ENCODE measurements at regions not wholly inside any gene's neighbourhood (a gene's known extent, or its start where the extent isn't known, plus 50 kb on each side); places are given as distances from the start of the nearest gene placed in this dataset.
"Not testable (repeated sequence)": the region's sequence is repeated elsewhere in the genome, so short reads cannot be mapped to it uniquely, and the experiment has no call there.

DNA sequence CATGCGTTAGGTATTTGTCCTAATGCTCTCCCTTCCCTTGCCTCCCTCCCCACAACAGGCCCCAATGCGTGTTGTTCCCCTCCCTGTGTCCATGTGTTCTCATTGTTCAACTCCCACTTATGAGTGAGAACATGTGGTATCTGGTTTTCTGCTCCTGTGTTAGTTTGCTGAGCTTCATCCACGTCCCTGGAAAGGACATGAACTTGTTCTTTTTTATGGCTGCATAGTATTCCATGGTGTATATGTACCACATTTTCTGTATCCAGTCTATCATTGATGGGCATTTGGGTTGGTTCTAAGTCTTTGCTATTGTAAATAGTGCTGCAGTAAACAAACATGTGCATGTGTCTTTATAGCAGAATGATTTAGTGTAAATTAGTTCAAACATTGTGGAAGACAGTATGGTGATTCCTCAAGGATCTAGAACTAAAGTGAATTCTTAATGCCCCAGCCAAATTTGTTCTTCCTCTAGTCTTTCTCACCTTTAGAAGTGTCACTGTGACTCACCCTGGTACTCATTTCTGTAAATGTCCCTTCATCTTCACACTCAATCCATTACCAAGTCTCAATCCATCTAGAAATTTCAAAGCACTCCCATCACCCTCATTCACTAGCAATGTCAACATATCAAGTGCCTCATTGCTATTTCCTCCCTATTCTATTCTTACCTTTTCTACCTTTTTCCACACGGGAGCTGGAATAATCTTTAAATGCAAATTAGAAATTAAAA is 123.9 kb downstream of the MREG start:
- DNase-seq (ENCODE audit: low spot score): not testable (repeated sequence)

DNA sequence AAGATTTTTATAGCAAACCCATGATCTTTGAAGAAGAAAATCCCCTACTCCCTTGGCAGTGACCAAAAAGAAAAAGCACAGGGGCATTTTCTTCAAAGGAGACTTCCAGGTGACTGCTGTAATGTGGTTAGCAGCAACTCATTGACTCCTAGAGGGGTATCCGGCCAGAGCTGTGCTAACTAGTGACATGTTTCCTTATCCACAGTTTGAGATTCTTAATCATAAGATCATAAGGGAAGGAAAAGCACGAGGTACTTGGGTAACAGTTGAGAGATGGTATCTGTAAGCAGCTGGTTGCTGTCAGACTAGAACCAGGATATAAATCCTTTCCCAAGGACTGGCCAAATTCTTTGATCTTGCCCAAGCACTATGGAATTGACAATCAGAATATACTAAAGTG is 124.7 kb downstream of the MREG start:
- DNase-seq (ENCODE audit: low spot score): no peak

- DNase-seq (ENCODE audit: low spot score): no peak
These were observed 126.0 kb downstream of the MREG start for GRCh38 chr2:215887303-215887702.

DNA sequence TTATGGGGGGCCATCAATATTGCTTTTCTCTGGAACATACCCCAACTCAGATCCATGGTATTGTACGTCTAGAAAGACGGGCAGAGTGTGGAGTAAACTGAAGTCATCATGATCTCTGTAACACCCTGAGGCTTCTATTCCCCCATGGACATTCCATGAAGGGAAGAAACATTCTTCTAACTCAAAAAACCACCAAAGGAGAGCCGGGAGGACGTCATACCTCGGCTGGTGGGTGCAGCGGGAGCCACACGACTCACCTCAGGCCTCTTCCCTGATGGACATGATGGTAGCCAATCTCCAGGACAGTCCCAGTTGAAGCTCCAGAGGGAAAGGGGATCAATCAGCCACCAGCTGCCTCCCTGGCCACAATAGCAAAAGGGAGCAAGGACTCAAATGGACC is 127.3 kb downstream of the MREG start:
- DNase-seq (ENCODE audit: low spot score): no peak

DNA sequence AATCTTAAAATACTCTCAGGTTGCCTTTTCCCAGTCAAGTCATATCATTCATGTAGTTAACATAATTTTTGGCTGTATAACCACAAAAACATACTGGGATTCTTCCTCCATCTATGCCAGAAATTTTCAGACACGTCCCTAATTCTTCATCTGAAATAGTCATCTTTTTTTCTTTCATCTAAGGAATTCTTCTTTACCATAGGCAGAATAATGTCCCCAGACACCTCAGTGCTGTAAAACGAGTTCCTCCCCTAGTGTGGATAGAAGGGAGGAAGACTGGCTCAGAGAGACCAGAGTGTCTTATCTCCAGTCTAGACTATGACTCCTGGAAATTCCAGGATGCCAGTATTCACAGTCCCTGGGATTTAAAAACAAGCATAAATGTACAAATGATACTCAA is 127.8 kb downstream of the MREG start:
- no peak for DNase-seq (ENCODE audit: low spot score)

DNA sequence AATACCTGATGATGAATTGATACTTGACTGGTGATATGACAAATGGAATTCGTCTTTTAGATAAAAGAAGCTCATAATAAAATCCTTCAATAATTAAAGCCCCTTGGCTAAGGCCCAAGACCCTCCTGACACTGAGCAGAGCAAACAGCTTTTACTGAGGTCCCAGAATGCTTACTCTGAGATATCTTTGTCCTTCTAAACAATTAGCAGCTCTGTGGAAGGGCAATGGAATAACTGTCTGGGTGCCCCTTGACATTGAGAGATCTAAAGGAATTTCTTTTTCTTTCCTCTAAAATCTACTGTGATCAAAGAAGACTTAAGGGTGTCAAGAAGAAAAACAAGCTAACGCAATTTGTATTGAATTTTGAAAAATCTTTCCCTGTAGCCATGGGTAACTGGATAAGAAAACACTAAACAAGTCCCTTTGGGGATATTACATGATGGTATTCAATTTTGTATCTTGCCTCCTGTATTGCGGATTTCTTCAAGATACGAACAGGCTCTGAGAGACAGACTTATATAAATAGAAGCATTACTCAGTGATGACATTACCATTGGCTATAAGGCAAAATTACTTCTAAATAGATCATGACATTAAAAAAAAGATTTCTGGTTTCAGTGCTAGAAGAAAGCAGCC is 128.8 kb downstream of the MREG start:
- DNase-seq (ENCODE audit: low spot score): no peak

DNA sequence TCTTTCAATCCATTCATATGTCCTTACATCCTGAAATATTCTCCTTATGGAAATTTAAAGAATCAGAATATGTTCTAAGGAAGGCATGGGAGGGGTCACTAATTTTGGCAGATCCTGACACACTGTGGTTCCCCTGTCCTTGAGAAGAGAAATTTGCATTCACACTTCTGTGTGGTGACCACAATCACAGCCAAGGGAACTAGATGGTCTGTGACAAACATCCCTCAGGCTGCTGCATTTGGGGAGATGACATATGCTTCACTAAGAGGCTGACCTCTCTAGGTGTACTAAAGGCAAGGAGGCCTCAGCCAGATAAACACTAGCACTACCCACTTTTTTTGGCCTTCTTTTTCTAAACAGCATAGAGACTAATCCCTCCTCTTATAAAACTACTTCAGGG is 129.6 kb downstream of the MREG start:
- no peak for DNase-seq (ENCODE audit: low spot score)

GRCh38 chr2:215882689-215883088 is 130.7 kb downstream of the MREG start:
- DNase-seq (ENCODE audit: low spot score): no peak

- DNase-seq (ENCODE audit: low spot score): no peak
These were observed 131.8 kb downstream of the MREG start for GRCh38 chr2:215881582-215881981.

DNA sequence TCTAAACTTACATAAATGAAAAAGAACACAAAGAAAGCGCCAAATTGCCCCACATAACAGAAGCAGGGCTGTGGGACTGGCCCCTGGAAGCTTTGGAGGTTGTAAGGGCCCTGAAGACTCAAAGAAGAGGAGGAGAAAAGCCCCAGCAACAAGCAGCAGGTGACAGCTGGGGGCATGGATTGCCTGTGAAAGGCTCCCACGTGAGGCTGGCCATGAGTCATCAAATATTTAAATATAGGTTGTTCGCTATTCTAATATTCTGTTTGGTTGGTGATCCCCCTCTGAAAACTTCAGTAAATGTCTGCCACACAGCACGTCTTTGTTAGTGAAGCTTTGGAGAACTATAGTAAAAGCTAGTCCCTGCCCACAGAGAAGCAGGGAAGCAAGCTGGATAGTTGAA is 132.4 kb downstream of the MREG start:
- DNase-seq (ENCODE audit: low spot score): no peak

DNA sequence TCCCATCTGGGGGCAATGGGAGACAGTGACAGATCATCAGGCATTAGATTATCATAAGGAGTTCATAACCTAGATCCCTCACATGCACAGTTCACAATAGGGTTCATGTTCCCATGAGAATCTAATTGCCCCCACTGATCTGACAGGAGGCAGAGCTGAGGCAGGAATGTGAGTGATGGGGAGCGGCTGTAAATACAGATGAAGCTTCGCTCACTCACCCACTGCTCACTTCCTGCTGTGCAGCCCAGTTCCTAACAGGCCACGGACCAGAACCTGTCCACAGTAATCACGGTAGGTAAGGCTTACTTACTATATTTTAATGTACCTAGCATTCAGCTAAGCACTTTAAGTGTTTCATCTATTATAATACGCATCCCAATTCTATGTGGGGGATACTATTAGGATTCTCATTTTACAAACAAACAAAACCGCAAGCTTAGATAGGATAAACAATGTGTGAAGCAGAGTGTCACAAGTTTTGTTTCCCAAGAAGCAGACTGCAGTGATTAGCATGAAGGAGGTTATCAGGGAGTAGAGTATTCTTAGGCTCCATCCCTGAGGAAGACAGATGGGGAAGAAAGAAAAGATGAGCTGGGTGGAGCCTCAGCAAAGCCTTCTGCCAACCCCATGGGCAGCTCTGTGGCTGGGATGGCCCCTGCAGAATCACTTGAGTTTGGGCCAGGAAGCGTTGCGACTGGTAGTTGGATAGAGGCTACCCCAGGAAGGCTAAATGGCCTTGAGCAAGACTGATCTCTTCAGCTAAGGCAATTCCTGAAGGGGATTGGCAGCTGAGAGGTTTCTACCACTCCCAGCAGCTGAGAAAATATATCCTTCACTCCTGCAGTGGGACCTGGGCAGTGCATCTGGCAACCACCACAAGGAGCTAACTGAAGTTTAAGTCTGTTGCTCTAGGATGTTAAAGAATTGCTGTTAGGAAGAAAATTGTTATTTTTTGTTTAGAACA is 133.1 kb downstream of the MREG start:
- DNase-seq (ENCODE audit: low spot score): no peak

DNA sequence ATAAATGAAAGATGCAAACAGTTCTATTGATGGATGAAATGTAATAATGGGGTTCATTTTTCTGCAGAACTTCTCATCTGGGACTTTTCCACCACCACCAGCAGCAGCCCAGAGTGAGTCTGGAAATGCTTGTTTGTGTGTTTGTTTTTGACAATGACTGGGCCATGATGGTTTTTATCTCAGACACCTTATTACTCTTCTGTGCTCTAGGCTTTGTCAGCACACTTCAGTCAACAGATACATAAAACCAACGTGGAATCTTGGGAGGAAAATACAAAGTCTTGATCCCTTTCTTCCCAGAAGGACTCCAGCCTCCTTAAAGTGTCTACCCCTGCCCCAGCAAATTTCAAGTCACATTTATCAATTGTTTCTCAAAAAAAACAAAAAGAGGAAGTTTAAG is 134.0 kb downstream of the MREG start:
- DNase-seq (ENCODE audit: low spot score): no peak

GRCh38 chr2:215878476-215879063 is 134.8 kb downstream of the MREG start:
- no peak for DNase-seq (ENCODE audit: low spot score)

GRCh38 chr2:215876937-215877238 is 136.5 kb downstream of the MREG start:
- DNase-seq (ENCODE audit: low spot score): no peak

DNA sequence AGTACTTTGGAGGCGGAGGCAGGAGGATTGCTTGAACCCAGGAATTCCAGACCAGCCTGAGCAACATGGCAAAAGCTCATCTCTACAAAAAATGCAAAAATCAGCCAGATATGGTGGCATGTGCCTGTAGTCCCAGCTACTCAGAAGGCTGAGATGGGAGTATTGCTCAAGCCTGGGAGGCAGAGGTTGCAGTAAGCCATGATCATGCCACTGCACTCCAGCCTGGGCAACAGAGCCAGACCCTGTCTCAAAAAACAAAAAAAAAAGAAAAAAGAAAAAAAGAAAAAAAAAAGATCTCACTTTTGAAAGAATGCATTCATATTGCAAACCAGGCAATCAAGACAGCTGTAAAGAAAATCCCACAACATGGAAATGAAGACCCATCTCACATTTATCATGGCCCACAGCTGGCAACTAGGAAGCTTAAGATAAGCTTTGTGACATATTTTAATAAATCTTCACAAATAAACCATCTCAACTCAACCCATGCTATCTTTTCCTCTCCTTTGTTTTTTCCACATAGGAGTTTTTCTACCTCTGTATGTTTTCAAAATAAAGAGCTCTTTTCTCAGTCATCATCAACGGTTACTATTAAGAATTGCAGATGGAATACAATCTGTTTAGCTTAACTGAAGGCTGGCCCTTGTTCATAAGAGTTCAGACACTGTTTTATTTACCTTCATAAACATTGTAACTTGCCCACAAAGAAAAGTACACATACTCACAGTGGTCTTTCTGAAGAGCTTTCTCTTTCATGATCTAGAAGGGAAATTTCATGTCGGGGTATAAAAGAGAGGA is 137.0 kb downstream of the MREG start:
- DNase-seq (ENCODE audit: low spot score): no peak

DNA sequence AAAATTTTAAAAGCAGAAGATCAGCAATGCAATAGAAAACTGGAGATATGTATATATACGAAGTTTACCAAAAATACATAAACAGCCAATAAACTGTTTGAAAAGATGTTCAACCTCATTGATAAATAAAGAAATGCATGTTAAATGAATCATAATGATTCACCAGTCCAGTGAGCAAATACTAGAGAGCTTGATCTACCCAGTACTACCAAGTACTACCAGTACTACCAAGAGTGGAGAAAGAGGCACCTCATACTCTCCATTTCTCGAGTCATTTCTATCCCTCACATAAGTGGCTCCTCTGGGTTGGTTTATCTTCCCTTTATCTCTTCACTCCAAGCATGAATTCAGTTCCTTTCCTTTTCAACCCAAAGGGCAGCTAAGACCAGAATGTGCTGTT is 138.9 kb downstream of the MREG start:
- DNase-seq (ENCODE audit: low spot score): no peak

DNA sequence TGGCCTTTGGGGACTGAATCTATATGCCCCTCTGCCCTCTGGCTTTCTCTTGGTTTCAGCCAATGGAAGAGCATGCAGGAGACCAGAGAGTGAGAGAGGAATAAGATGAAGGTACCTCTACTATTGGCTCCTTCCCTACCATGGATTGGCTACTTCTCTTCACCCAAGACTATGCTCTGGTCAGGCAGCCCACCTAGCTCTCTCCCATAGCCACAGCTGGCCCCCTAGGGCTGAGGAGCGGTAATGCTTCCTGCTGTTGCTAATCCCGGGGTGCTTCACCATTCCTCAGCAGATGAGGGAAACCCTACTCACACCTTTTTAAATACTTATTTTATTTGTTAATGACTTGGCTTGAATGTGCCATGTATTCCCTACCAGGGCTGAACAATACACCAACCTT is 142.4 kb downstream of the MREG start:
- DNase-seq (ENCODE audit: low spot score): peak; percentile 44

DNA sequence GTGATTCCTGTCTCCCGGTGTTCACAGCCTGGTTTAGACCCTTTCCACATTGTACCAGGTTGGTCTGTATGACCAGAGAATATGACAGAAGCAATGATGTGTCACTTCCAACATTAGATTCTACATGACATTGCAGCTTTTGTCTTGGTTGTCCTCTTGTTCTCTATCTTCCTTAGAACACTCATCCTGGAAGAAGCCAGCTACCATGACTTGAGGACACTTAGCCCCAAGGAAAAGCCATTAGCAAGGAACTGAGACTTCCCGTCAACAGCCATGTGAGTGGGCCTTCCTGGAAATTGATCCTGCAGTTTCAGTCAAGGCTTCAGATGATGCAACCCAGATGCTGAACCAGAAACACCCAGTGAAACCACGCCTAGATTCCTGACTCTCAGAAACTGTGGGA is 143.3 kb downstream of the MREG start:
- DNase-seq (ENCODE audit: low spot score): no peak

- DNase-seq (ENCODE audit: low spot score): no peak
These were observed 144.4 kb downstream of the MREG start for GRCh38 chr2:215868846-215869543.

- no peak for DNase-seq (ENCODE audit: low spot score)
These were observed 146.7 kb downstream of the MREG start for GRCh38 chr2:215866606-215867005.

DNA sequence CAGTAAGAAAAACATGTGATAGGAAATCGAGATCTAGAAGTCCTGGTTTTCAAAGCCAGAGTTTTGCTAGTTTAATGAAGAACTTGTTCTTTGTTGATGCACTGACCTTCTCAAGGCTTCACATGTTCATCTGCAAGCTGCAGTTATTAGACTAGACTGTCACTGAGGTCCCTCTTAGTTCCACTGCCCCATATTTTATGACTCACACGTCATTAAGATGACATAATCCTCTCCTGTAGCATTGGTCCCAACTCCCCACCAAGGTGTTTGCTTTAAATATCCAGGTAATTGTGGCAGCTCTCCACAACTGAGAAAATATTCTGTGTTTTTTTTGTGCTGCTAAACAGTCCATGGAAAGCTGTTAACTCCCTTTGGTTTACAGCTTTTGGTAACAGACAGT is 149.7 kb downstream of the MREG start:
- DNase-seq (ENCODE audit: low spot score): no peak
